ENCODE measurements at regions not wholly inside any gene's neighbourhood (a gene's known extent, or its start where the extent isn't known, plus 50 kb on each side); places are given as distances from the start of the nearest gene placed in this dataset.

DNA sequence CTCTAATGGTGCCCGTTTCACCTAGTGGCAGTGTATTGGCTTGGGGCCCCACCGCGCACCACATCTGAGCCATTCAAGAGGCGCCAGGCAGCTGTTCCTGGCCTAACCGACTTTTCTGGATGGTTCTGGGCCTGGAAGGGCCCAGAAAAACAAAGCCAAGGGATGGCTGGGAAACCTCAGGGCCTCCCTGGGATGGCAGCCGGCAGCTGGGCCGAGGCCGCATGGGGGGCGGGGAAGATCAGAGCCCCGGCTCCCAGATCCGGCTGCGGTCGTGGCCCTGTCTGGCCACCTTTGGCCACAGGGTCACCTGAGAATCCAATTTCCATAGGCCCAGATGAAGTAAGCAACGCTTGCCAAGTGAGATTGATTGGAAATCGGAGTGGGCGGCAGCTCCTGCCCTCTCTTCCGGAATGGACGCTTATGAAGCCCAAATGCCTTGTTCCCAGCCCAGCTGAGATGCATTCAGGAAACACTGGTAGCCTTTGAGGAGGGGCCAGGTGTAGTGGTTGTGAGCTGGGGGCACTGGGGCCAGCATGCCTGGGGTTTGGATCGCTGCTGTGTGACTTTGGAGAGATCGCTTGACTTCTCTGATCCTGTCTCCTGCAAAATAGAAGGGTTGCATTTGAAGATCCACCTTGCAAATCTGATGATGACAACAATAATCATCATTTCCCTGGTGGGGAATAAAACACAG is 163.8 kb upstream of the GSE1 start (continued):
- TF ChIP-seq, protein P1, sequence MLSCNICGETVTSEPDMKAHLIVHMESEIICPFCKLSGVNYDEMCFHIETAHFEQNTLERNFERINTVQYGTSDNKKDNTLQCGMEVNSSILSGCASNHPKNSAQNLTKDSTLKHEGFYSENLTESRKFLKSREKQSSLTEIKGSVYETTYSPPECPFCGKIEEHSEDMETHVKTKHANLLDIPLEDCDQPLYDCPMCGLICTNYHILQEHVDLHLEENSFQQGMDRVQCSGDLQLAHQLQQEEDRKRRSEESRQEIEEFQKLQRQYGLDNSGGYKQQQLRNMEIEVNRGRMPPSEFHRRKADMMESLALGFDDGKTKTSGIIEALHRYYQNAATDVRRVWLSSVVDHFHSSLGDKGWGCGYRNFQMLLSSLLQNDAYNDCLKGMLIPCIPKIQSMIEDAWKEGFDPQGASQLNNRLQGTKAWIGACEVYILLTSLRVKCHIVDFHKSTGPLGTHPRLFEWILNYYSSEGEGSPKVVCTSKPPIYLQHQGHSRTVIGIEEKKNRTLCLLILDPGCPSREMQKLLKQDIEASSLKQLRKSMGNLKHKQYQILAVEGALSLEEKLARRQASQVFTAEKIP (CRISPR knock-in tag; IDR thresholded peaks at IDR 0.05; ENCODE audit: borderline replicate concordance), result no peak; the same call in 1 of the 2 replicates
- TF ChIP-seq ZEB1 (IDR thresholded peaks at IDR 0.05; ENCODE audit: insufficient replicate concordance, low read depth) (no peak), ZNF33B (CRISPR knock-in tag; IDR thresholded peaks at IDR 0.05) (peak; percentile 5; the same call in 1 of the 2 replicates), NFE2L2 (IDR thresholded peaks at IDR 0.05; ENCODE audit: low read length) (no peak), ZNF777 (CRISPR knock-in tag; IDR thresholded peaks at IDR 0.05) (0 out of 2 replicates have a peak, but pooled peaks have one; percentile 24), NAIF1 (CRISPR knock-in tag; IDR thresholded peaks at IDR 0.05; ENCODE audit: borderline replicate concordance) (no peak; the same call in 1 of the 2 replicates), RCOR2 (CRISPR knock-in tag; IDR thresholded peaks at IDR 0.05) (peak; percentile 71), ZNF335 (CRISPR knock-in tag; IDR thresholded peaks at IDR 0.05) (no peak; the same call in 1 of the 2 replicates), ZFP41 (CRISPR knock-in tag; IDR thresholded peaks at IDR 0.05; ENCODE audit: borderline replicate concordance) (no peak)
- TF ChIP-seq, protein P2, sequence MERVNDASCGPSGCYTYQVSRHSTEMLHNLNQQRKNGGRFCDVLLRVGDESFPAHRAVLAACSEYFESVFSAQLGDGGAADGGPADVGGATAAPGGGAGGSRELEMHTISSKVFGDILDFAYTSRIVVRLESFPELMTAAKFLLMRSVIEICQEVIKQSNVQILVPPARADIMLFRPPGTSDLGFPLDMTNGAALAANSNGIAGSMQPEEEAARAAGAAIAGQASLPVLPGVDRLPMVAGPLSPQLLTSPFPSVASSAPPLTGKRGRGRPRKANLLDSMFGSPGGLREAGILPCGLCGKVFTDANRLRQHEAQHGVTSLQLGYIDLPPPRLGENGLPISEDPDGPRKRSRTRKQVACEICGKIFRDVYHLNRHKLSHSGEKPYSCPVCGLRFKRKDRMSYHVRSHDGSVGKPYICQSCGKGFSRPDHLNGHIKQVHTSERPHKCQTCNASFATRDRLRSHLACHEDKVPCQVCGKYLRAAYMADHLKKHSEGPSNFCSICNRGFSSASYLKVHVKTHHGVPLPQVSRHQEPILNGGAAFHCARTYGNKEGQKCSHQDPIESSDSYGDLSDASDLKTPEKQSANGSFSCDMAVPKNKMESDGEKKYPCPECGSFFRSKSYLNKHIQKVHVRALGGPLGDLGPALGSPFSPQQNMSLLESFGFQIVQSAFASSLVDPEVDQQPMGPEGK (CRISPR knock-in tag; IDR thresholded peaks at IDR 0.05), result no peak
- TF ChIP-seq, protein P3, sequence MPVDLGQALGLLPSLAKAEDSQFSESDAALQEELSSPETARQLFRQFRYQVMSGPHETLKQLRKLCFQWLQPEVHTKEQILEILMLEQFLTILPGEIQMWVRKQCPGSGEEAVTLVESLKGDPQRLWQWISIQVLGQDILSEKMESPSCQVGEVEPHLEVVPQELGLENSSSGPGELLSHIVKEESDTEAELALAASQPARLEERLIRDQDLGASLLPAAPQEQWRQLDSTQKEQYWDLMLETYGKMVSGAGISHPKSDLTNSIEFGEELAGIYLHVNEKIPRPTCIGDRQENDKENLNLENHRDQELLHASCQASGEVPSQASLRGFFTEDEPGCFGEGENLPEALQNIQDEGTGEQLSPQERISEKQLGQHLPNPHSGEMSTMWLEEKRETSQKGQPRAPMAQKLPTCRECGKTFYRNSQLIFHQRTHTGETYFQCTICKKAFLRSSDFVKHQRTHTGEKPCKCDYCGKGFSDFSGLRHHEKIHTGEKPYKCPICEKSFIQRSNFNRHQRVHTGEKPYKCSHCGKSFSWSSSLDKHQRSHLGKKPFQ (CRISPR knock-in tag; IDR thresholded peaks at IDR 0.05; ENCODE audit: insufficient replicate concordance), result no peak
- TF ChIP-seq, protein P4, sequence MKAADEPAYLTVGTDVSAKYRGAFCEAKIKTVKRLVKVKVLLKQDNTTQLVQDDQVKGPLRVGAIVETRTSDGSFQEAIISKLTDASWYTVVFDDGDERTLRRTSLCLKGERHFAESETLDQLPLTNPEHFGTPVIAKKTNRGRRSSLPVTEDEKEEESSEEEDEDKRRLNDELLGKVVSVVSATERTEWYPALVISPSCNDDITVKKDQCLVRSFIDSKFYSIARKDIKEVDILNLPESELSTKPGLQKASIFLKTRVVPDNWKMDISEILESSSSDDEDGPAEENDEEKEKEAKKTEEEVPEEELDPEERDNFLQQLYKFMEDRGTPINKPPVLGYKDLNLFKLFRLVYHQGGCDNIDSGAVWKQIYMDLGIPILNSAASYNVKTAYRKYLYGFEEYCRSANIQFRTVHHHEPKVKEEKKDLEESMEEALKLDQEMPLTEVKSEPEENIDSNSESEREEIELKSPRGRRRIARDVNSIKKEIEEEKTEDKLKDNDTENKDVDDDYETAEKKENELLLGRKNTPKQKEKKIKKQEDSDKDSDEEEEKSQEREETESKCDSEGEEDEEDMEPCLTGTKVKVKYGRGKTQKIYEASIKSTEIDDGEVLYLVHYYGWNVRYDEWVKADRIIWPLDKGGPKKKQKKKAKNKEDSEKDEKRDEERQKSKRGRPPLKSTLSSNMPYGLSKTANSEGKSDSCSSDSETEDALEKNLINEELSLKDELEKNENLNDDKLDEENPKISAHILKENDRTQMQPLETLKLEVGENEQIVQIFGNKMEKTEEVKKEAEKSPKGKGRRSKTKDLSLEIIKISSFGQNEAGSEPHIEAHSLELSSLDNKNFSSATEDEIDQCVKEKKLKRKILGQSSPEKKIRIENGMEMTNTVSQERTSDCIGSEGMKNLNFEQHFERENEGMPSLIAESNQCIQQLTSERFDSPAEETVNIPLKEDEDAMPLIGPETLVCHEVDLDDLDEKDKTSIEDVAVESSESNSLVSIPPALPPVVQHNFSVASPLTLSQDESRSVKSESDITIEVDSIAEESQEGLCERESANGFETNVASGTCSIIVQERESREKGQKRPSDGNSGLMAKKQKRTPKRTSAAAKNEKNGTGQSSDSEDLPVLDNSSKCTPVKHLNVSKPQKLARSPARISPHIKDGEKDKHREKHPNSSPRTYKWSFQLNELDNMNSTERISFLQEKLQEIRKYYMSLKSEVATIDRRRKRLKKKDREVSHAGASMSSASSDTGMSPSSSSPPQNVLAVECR (CRISPR knock-in tag; IDR thresholded peaks at IDR 0.05; ENCODE audit: borderline replicate concordance), result peak; percentile 48; the same call in 1 of the 2 replicates
- TF ChIP-seq, protein P5, sequence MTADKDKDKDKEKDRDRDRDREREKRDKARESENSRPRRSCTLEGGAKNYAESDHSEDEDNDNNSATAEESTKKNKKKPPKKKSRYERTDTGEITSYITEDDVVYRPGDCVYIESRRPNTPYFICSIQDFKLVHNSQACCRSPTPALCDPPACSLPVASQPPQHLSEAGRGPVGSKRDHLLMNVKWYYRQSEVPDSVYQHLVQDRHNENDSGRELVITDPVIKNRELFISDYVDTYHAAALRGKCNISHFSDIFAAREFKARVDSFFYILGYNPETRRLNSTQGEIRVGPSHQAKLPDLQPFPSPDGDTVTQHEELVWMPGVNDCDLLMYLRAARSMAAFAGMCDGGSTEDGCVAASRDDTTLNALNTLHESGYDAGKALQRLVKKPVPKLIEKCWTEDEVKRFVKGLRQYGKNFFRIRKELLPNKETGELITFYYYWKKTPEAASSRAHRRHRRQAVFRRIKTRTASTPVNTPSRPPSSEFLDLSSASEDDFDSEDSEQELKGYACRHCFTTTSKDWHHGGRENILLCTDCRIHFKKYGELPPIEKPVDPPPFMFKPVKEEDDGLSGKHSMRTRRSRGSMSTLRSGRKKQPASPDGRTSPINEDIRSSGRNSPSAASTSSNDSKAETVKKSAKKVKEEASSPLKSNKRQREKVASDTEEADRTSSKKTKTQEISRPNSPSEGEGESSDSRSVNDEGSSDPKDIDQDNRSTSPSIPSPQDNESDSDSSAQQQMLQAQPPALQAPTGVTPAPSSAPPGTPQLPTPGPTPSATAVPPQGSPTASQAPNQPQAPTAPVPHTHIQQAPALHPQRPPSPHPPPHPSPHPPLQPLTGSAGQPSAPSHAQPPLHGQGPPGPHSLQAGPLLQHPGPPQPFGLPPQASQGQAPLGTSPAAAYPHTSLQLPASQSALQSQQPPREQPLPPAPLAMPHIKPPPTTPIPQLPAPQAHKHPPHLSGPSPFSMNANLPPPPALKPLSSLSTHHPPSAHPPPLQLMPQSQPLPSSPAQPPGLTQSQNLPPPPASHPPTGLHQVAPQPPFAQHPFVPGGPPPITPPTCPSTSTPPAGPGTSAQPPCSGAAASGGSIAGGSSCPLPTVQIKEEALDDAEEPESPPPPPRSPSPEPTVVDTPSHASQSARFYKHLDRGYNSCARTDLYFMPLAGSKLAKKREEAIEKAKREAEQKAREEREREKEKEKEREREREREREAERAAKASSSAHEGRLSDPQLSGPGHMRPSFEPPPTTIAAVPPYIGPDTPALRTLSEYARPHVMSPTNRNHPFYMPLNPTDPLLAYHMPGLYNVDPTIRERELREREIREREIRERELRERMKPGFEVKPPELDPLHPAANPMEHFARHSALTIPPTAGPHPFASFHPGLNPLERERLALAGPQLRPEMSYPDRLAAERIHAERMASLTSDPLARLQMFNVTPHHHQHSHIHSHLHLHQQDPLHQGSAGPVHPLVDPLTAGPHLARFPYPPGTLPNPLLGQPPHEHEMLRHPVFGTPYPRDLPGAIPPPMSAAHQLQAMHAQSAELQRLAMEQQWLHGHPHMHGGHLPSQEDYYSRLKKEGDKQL (CRISPR knock-in tag; IDR thresholded peaks at IDR 0.05; ENCODE audit: low read depth), result no peak
